ENCODE measurements at regions not wholly inside any gene's neighbourhood (a gene's known extent, or its start where the extent isn't known, plus 50 kb on each side); places are given as distances from the start of the nearest gene placed in this dataset.

GRCh38 chr13:22736768-22737092, 444.0 kb upstream of the SGCG start:
- intact Hi-C loops (cut with DNase I), result no loop called here

DNA sequence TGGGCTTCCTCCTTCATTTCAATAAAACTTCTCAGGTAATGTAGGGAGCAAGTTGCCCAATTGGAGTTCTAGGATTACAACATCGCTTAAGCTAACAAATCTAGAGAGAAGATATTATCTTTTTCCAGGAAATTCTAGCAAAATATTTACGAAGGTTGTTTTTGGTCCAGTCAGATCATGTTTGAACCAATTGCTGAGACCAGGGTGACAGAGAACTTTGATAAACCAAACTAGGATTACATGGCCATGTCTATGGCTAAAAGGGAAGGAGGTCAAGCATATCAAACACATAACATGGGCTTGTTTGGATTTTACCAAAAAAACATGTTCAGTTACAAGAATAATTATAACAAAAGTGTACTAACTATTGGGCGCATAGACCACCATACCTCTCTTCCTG, 442.4 kb upstream of the SGCG start:
- intact Hi-C loops (cut with DNase I), result no loop called here
- H3K27me3 ChIP-seq, result peaks cover 0 to 13% (median 0%) of the 10 kb centered on the region in 7 donors
- H3K36me3 ChIP-seq, result no peaks in the 10 kb centered on the region
- no peak for TF ChIP-seq CTCF (IDR thresholded peaks at IDR 0.05)
- H3K9me3 ChIP-seq, result peaks cover 0 to 18% (median 9%) of the 10 kb centered on the region in 11 donors
- no peaks in the 10 kb centered on the region for H3K4me1 ChIP-seq
- no peak overlapping the region for H3K4me3 ChIP-seq
- ATAC-seq, result no peak
- no peak overlapping the region for H3K27ac ChIP-seq
- DNase-seq, result no peak
- WGBS, 2 donors, result 88 to 91% methylated on average over 3 of the region's 3 CpGs

More at GRCh38 chr13:22736768-22737092, 444.0 kb upstream of the SGCG start:
- ATAC-seq (no peak), DNase-seq (no peak)
- 62 to 65% methylated on average over 2 of the region's 2 CpGs for WGBS, 2 donors
- H3K4me3 ChIP-seq, result no peak overlapping the region
- H3K9me3 ChIP-seq, result peaks cover 0 to 18% (median 9%) of the 10 kb centered on the region in 11 donors
- H3K27ac ChIP-seq, result no peak overlapping the region
- H3K27me3 ChIP-seq, result peaks cover 0 to 13% (median 0%) of the 10 kb centered on the region in 7 donors
- H3K4me1 ChIP-seq, result no peaks in the 10 kb centered on the region
- no peak for TF ChIP-seq CTCF (IDR thresholded peaks at IDR 0.05)
- no peaks in the 10 kb centered on the region for H3K36me3 ChIP-seq

- DNase-seq (no peak), ATAC-seq (no peak)
- H3K27me3 ChIP-seq, result peaks cover 0 to 9% (median 0%) of the 10 kb centered on the region in 7 donors
- no peak overlapping the region for H3K4me3 ChIP-seq
- H3K36me3 ChIP-seq, result no peaks in the 10 kb centered on the region
- no peak overlapping the region for H3K27ac ChIP-seq
- H3K9me3 ChIP-seq, result peaks cover 0 to 18% (median 9%) of the 10 kb centered on the region in 11 donors
- no peaks in the 10 kb centered on the region for H3K4me1 ChIP-seq
- peak in 2 of 9 donors; percentile 6 to 20 for TF ChIP-seq CTCF (IDR thresholded peaks at IDR 0.05)
- intact Hi-C loops (cut with DNase I), result no loop called here
- 45 to 54% methylated on average over 3 of the region's 3 CpGs for WGBS, 2 donors
These were observed 440.5 kb upstream of the SGCG start for GRCh38 chr13:22740264-22740663.

DNA sequence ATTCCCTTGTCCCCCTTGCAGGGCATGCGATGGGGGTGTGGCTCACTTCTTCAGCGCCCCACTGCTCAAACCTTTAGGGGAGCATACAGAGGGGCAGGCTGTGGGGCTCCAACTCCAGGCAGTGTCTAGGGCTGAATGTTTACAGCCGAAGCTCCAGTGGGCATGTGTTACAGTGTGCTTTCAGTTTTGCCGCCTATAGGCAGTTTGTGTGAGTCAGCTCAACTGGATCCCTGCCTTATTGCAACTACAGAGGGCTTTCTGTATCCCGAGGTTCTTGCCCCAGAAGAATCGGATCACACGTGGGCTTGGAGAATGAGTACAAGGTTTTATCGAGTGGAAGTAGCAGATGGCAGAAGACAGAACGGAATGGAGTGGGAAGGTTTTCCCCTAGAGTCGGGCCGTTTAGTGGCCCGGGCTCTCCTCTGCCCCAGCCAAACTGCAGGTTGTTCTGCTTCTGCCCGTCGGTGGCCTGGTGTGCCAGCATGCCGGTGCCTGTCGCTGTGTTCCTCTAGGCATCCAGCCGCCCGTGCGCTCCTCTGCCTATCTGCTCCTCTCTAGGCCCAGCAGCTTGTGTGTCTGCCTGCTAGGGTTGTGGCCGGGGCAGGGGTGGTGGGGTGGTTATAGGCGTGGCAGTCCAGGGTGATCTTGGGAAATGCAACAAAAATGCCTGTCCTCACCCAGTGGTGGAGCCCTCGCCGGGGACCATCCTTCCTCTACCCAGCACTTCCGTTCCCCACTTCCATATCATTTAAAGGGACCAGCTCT, 435.9 kb upstream of the SGCG start:
- no peaks in the 10 kb centered on the region for H3K4me1 ChIP-seq
- no peaks in the 10 kb centered on the region for H3K27me3 ChIP-seq
- no peaks in the 10 kb centered on the region for H3K36me3 ChIP-seq
- H3K4me3 ChIP-seq, result no peak overlapping the region
- no peak for DNase-seq
- intact Hi-C loops (cut with DNase I), result no loop called here
- 86 to 90% methylated on average over 24 of the region's 24 CpGs for WGBS, 2 donors
- peaks cover 0 to 17% (median 7%) of the 10 kb centered on the region in 11 donors for H3K9me3 ChIP-seq
- no peak for TF ChIP-seq CTCF (IDR thresholded peaks at IDR 0.05)
- ATAC-seq, result no peak
- no peak overlapping the region for H3K27ac ChIP-seq
